ENCODE measurements at regions not wholly inside any gene's neighbourhood (a gene's known extent, or its start where the extent isn't known, plus 50 kb on each side); places are given as distances from the start of the nearest gene placed in this dataset.

GRCh38 chr5:26791433-26791832 lies 247.0 kb downstream of the CDH9 start:
- TF ChIP-seq CTCF (IDR thresholded peaks at IDR 0.05) = no peak
- TF ChIP-seq EP300 (IDR thresholded peaks at IDR 0.05; ENCODE audit: low read depth) = no peak
- TF ChIP-seq POLR2A (IDR thresholded peaks at IDR 0.05) = no peak
- no peak for TF ChIP-seq POLR2AphosphoS5 (IDR thresholded peaks at IDR 0.05)
